Activated naive CD8-positive, alpha-beta T cell (primary cell): ENCODE measurements at regions not wholly inside any gene's neighbourhood (a gene's known extent, or its start where the extent isn't known, plus 50 kb on each side); places are given as distances from the start of the nearest gene placed in this dataset.

ENCODE experiments used
- H3K27ac Mint-ChIP-seq: one replicate; pipeline ENCODE4 v1.8.0; 2021; ENCODE audit warnings: mixed read lengths
- H3K27me3 Mint-ChIP-seq: one replicate; pipeline ENCODE4 v1.8.0; 2021; ENCODE audit warnings: mixed read lengths
- H3K36me3 Mint-ChIP-seq: one replicate; pipeline ENCODE4 v1.8.0; 2021; ENCODE audit warnings: mixed read lengths
- H3K4me1 Mint-ChIP-seq: one replicate; pipeline ENCODE4 v1.8.0; 2021; ENCODE audit warnings: low read depth, mixed read lengths
- H3K4me3 Mint-ChIP-seq: one replicate; pipeline ENCODE4 v1.8.0; 2021; ENCODE audit warnings: mild to moderate bottlenecking, mixed read lengths
- H3K9me3 Mint-ChIP-seq: one replicate; pipeline ENCODE4 v1.8.0; 2021; ENCODE audit warnings: low read depth, mixed read lengths

GRCh38 chr9:90307891-90308290 is 334.7 kb downstream of the DIRAS2 start:
- no peaks in the 10 kb centered on the region for H3K36me3 Mint-ChIP-seq
- H3K4me3 Mint-ChIP-seq: no peak overlapping the region
- peaks cover 17% of the 10 kb centered on the region for H3K27me3 Mint-ChIP-seq
- H3K9me3 Mint-ChIP-seq: no peaks in the 10 kb centered on the region
- H3K27ac Mint-ChIP-seq: no peak overlapping the region
- H3K4me1 Mint-ChIP-seq: no peaks in the 10 kb centered on the region

GRCh38 chr9:90308691-90309090 is 333.9 kb downstream of the DIRAS2 start:
- H3K27me3 Mint-ChIP-seq: peaks cover 11% of the 10 kb centered on the region
- no peaks in the 10 kb centered on the region for H3K4me1 Mint-ChIP-seq
- H3K4me3 Mint-ChIP-seq: no peak overlapping the region
- no peaks in the 10 kb centered on the region for H3K36me3 Mint-ChIP-seq
- H3K9me3 Mint-ChIP-seq: no peaks in the 10 kb centered on the region
- no peak overlapping the region for H3K27ac Mint-ChIP-seq

GRCh38 chr9:90309809-90310520 is 332.7 kb downstream of the DIRAS2 start:
- no peaks in the 10 kb centered on the region for H3K36me3 Mint-ChIP-seq
- H3K27ac Mint-ChIP-seq: no peak overlapping the region
- H3K4me1 Mint-ChIP-seq: no peaks in the 10 kb centered on the region

GRCh38 chr9:90310521-90310876 is 332.1 kb downstream of the DIRAS2 start:
- no peak overlapping the region for H3K4me3 Mint-ChIP-seq
- no peaks in the 10 kb centered on the region for H3K9me3 Mint-ChIP-seq
- H3K27me3 Mint-ChIP-seq: peaks cover 1% of the 10 kb centered on the region
- no peaks in the 10 kb centered on the region for H3K4me1 Mint-ChIP-seq
- H3K27ac Mint-ChIP-seq: no peak overlapping the region
- no peaks in the 10 kb centered on the region for H3K36me3 Mint-ChIP-seq

More at GRCh38 chr9:90309809-90310520, 332.7 kb downstream of the DIRAS2 start:
- Mint-ChIP-seq H3K9me3 (no peaks in the 10 kb centered on the region), H3K27me3 (peaks cover 5% of the 10 kb centered on the region), H3K4me3 (no peak overlapping the region)

- no peaks in the 10 kb centered on the region for H3K9me3 Mint-ChIP-seq
These were observed 330.8 kb downstream of the DIRAS2 start for GRCh38 chr9:90311811-90312210.

GRCh38 chr9:90322296-90322695 is 320.3 kb downstream of the DIRAS2 start:
- Mint-ChIP-seq H3K27me3 (peaks cover 12% of the 10 kb centered on the region), H3K9me3 (no peaks in the 10 kb centered on the region), H3K36me3 (no peaks in the 10 kb centered on the region), H3K27ac (no peak overlapping the region), H3K4me1 (no peaks in the 10 kb centered on the region), H3K4me3 (no peak overlapping the region)

More at GRCh38 chr9:90311811-90312210, 330.8 kb downstream of the DIRAS2 start:
- Mint-ChIP-seq H3K27me3 (peaks cover 3% of the 10 kb centered on the region), H3K27ac (no peak overlapping the region), H3K4me3 (no peak overlapping the region), H3K4me1 (no peaks in the 10 kb centered on the region), H3K36me3 (no peaks in the 10 kb centered on the region)

- H3K9me3 Mint-ChIP-seq: no peaks in the 10 kb centered on the region
- H3K4me3 Mint-ChIP-seq: no peak overlapping the region
- H3K4me1 Mint-ChIP-seq: no peaks in the 10 kb centered on the region
- no peak overlapping the region for H3K27ac Mint-ChIP-seq
- no peaks in the 10 kb centered on the region for H3K36me3 Mint-ChIP-seq
- peaks cover 15% of the 10 kb centered on the region for H3K27me3 Mint-ChIP-seq
These were observed 316.5 kb downstream of the DIRAS2 start for GRCh38 chr9:90325913-90326653.

- Mint-ChIP-seq H3K36me3 (no peaks in the 10 kb centered on the region), H3K27me3 (peaks cover 21% of the 10 kb centered on the region), H3K4me3 (no peak overlapping the region), H3K27ac (no peak overlapping the region), H3K4me1 (no peaks in the 10 kb centered on the region), H3K9me3 (no peaks in the 10 kb centered on the region)
These were observed 312.4 kb downstream of the DIRAS2 start for GRCh38 chr9:90330231-90330630.

GRCh38 chr9:90331826-90332575 is 310.6 kb downstream of the DIRAS2 start:
- no peaks in the 10 kb centered on the region for H3K4me1 Mint-ChIP-seq
- no peaks in the 10 kb centered on the region for H3K9me3 Mint-ChIP-seq
- H3K36me3 Mint-ChIP-seq: no peaks in the 10 kb centered on the region
- no peak overlapping the region for H3K27ac Mint-ChIP-seq
- no peak overlapping the region for H3K4me3 Mint-ChIP-seq
- H3K27me3 Mint-ChIP-seq: peaks cover 17% of the 10 kb centered on the region

GRCh38 chr9:90333226-90333625 is 309.4 kb downstream of the DIRAS2 start:
- Mint-ChIP-seq H3K9me3 (no peaks in the 10 kb centered on the region), H3K36me3 (no peaks in the 10 kb centered on the region), H3K27ac (no peak overlapping the region), H3K4me3 (no peak overlapping the region), H3K4me1 (no peaks in the 10 kb centered on the region), H3K27me3 (peaks cover 14% of the 10 kb centered on the region)

GRCh38 chr9:90340421-90340820 is 302.2 kb downstream of the DIRAS2 start:
- Mint-ChIP-seq H3K36me3 (no peaks in the 10 kb centered on the region), H3K9me3 (no peaks in the 10 kb centered on the region), H3K27me3 (peaks cover 16% of the 10 kb centered on the region), H3K27ac (no peak overlapping the region), H3K4me1 (no peaks in the 10 kb centered on the region), H3K4me3 (no peak overlapping the region)

- Mint-ChIP-seq H3K4me1 (no peaks in the 10 kb centered on the region), H3K4me3 (no peak overlapping the region), H3K27me3 (peaks cover 28% of the 10 kb centered on the region), H3K27ac (no peak overlapping the region), H3K9me3 (no peaks in the 10 kb centered on the region), H3K36me3 (no peaks in the 10 kb centered on the region)
These were observed 300.0 kb downstream of the DIRAS2 start for GRCh38 chr9:90342607-90343006.

GRCh38 chr9:90343366-90343765 is 299.3 kb downstream of the DIRAS2 start:
- no peaks in the 10 kb centered on the region for H3K4me1 Mint-ChIP-seq
- H3K4me3 Mint-ChIP-seq: no peak overlapping the region
- peaks cover 35% of the 10 kb centered on the region for H3K27me3 Mint-ChIP-seq
- H3K9me3 Mint-ChIP-seq: no peaks in the 10 kb centered on the region
- no peak overlapping the region for H3K27ac Mint-ChIP-seq
- no peaks in the 10 kb centered on the region for H3K36me3 Mint-ChIP-seq

- Mint-ChIP-seq H3K4me3 (no peak overlapping the region), H3K36me3 (no peaks in the 10 kb centered on the region), H3K4me1 (no peaks in the 10 kb centered on the region), H3K27me3 (peaks cover 37% of the 10 kb centered on the region), H3K27ac (no peak overlapping the region), H3K9me3 (no peaks in the 10 kb centered on the region)
These were observed 298.6 kb downstream of the DIRAS2 start for GRCh38 chr9:90343991-90344390.

- Mint-ChIP-seq H3K9me3 (no peaks in the 10 kb centered on the region), H3K4me3 (no peak overlapping the region), H3K4me1 (no peaks in the 10 kb centered on the region), H3K27ac (no peak overlapping the region), H3K27me3 (peaks cover 17% of the 10 kb centered on the region), H3K36me3 (no peaks in the 10 kb centered on the region)
These were observed 277.0 kb downstream of the DIRAS2 start for GRCh38 chr9:90365666-90366065.
